Kidney glomerular epithelial cell (primary cell): ENCODE measurements at regions not wholly inside any gene's neighbourhood (a gene's known extent, or its start where the extent isn't known, plus 50 kb on each side); places are given as distances from the start of the nearest gene placed in this dataset.
A peak's percentile ranks its signal among the peaks of the same experiment; 100 is the strongest.
"Not testable (repeated sequence)": the region's sequence is repeated elsewhere in the genome, so short reads cannot be mapped to it uniquely, and the experiment has no call there.

ENCODE experiments used
- DNase-seq: peaks from one replicate; lab custom pipeline; 2025; lab: John Stamatoyannopoulos, UW

GRCh38 chrX:133483771-133484170, 68.5 kb upstream of the GPC4 start:
- DNase-seq = not testable (repeated sequence)

- peak; percentile 2 for DNase-seq
Measured at GRCh38 chrX:133482056-133482952, 67.0 kb upstream of the GPC4 start.

- DNase-seq = no peak
Measured at GRCh38 chrX:133477986-133478385, 62.7 kb upstream of the GPC4 start.

- DNase-seq = no peak
Measured at GRCh38 chrX:133475953-133476352, 60.7 kb upstream of the GPC4 start.

- DNase-seq = no peak
Measured at GRCh38 chrX:133475521-133475920, 60.2 kb upstream of the GPC4 start.

GRCh38 chrX:133474574-133474973, 59.3 kb upstream of the GPC4 start:
- no peak for DNase-seq

GRCh38 chrX:133473451-133473850, 58.2 kb upstream of the GPC4 start:
- DNase-seq = peak; percentile 0

- no peak for DNase-seq
Measured at GRCh38 chrX:133468051-133468450, 52.8 kb upstream of the GPC4 start.

- DNase-seq = no peak
Measured at GRCh38 chrX:133465254-133465653, 50.0 kb upstream of the GPC4 start.
